IMR-90 (cell line): ENCODE measurements at regions not wholly inside any gene's neighbourhood (a gene's known extent, or its start where the extent isn't known, plus 50 kb on each side); places are given as distances from the start of the nearest gene placed in this dataset.

Experiments used
- ATAC-seq: fragments of 200-7000 bp; cut with Tn5 transposase; 2 replicates; pipeline ENCODE4 v1.9.1; 2020; ENCODE audit warnings: low read depth, mild to moderate bottlenecking, moderate library complexity
- BruUV-seq: library from RNA; stranded (reverse); fragments of 400-500 nt; replicated peaks from 2 replicates; lab custom pipeline; 2021; lab: Mats Ljungman, UMichigan
- CTCF ChIA-PET: fragments of 300-600 bp; formaldehyde crosslinking; extraction: SDS; loops from one replicate; lab custom pipeline; 2021; ENCODE audit warnings: antibody characterized with exemption; lab: Yijun Ruan, JAX
- POLR2A ChIA-PET: fragments of 300-600 bp; sonication (Branson Sonifier 250); formaldehyde crosslinking; loops from one replicate; lab custom pipeline; 2022; ENCODE audit warnings: antibody characterized with exemption; ENCODE audit not compliant: unreplicated experiment; lab: Charles Lee
- DNase-seq: peaks from one replicate; pipeline ENCODE4 v3.0.0; 2013
- H2AFZ ChIP-seq: replicated peaks from 2 replicates; pipeline ENCODE3; 2013; ENCODE audit warnings: low read length, mild to moderate bottlenecking; ENCODE audit not compliant: poor library complexity
- H2AK5ac ChIP-seq: 2 replicates; pipeline ENCODE4 v1.6.1; 2013; ENCODE audit warnings: low read depth, low read length, inconsistent platforms
- H2AK9ac ChIP-seq: replicated peaks from 2 replicates; pipeline ENCODE3; 2013; ENCODE audit warnings: mild to moderate bottlenecking, low read depth, low read length, moderate library complexity; ENCODE audit not compliant: poor library complexity
- H2BK120ac ChIP-seq: 2 replicates; pipeline ENCODE4 v1.6.1; 2013; ENCODE audit warnings: low read depth, low read length, inconsistent platforms
- H2BK15ac ChIP-seq: 3 replicates; pipeline ENCODE4 v1.6.1; 2013; ENCODE audit warnings: low read depth, low read length, inconsistent platforms
- H2BK20ac ChIP-seq: 2 replicates; pipeline ENCODE4 v1.6.1; 2013; ENCODE audit warnings: low read depth, mild to moderate bottlenecking, inconsistent platforms, low read length, moderate library complexity
- H2BK5ac ChIP-seq: 2 replicates; pipeline ENCODE4 v1.6.1; 2013; ENCODE audit warnings: mild to moderate bottlenecking, low read depth, low read length, inconsistent platforms; ENCODE audit not compliant: poor library complexity, severe bottlenecking
- H3K14ac ChIP-seq: replicated peaks from 2 replicates; pipeline ENCODE4 v1.6.1; 2013; ENCODE audit warnings: low read depth, low read length, inconsistent platforms
- H3K18ac ChIP-seq: 2 replicates; pipeline ENCODE4 v1.6.1; 2013; ENCODE audit warnings: low read depth, low read length, control low read depth
- H3K23ac ChIP-seq: 2 replicates; pipeline ENCODE4 v1.6.1; 2013; ENCODE audit warnings: low read depth, low read length, inconsistent platforms
- H3K27ac ChIP-seq: 2 replicates; pipeline ENCODE4 v1.5.1; 2013; ENCODE audit warnings: mild to moderate bottlenecking, control low read depth, low read length; ENCODE audit not compliant: insufficient read depth
- H3K27me3 ChIP-seq: 2 replicates; pipeline ENCODE4 v1.6.1; 2013; ENCODE audit warnings: low read length; ENCODE audit not compliant: control insufficient read depth, insufficient read depth
- H3K36me3 ChIP-seq: 2 replicates; pipeline ENCODE4 v1.6.1; 2013; ENCODE audit warnings: low read length, mixed read lengths; ENCODE audit not compliant: control insufficient read depth, insufficient read depth
- H3K4ac ChIP-seq: 2 replicates; pipeline ENCODE4 v1.6.1; 2013; ENCODE audit warnings: low read depth, low read length, inconsistent platforms
- H3K4me1 ChIP-seq: 2 replicates; pipeline ENCODE4 v1.6.1; 2013; ENCODE audit warnings: low read length, mixed read lengths; ENCODE audit not compliant: control insufficient read depth, insufficient read depth
- H3K4me2 ChIP-seq: 2 replicates; pipeline ENCODE4 v1.6.1; 2013; ENCODE audit warnings: low read depth, mild to moderate bottlenecking, control low read depth, low read length, moderate library complexity
- H3K4me3 ChIP-seq: 2 replicates; pipeline ENCODE4 v1.5.1; 2013; ENCODE audit warnings: low read depth, mild to moderate bottlenecking, control low read depth, low read length, moderate library complexity; ENCODE audit not compliant: insufficient read depth
- H3K56ac ChIP-seq: 2 replicates; pipeline ENCODE4 v1.6.1; 2013; ENCODE audit warnings: low read length, inconsistent platforms; ENCODE audit not compliant: insufficient read depth; ENCODE audit errors: extremely low read depth
- H3K79me1 ChIP-seq, 2 experiments: 2 replicates each; pipeline ENCODE4 v1.6.1; 2013; ENCODE audit warnings: low read length in 2 of 2, inconsistent platforms in 1 of 2, low read depth in 1 of 2
- H3K9ac ChIP-seq: 2 replicates; pipeline ENCODE4 v1.6.1; 2013; ENCODE audit warnings: low read depth, low read length, control low read depth
- H3K9me1 ChIP-seq: 2 replicates; pipeline ENCODE4 v1.6.1; 2013; ENCODE audit warnings: low read length, inconsistent platforms; ENCODE audit not compliant: insufficient read depth
- H3K9me3 ChIP-seq: 2 replicates; pipeline ENCODE4 v1.6.1; 2013; ENCODE audit warnings: low read length; ENCODE audit not compliant: control insufficient read depth, insufficient read depth
- H4K20me1 ChIP-seq: 2 replicates; pipeline ENCODE4 v1.6.1; 2013; ENCODE audit warnings: low read length, inconsistent platforms; ENCODE audit not compliant: insufficient read depth
- H4K5ac ChIP-seq: 2 replicates; pipeline ENCODE4 v1.6.1; 2013; ENCODE audit warnings: mild to moderate bottlenecking, low read depth, low read length, control low read depth
- H4K8ac ChIP-seq, 2 experiments: 2 replicates each; pipeline ENCODE4 v1.6.1; 2013; ENCODE audit warnings: low read depth in 2 of 2, low read length in 2 of 2, control low read depth in 1 of 2, inconsistent platforms in 1 of 2
- H4K91ac ChIP-seq: 2 replicates; pipeline ENCODE4 v1.6.1; 2013; ENCODE audit warnings: low read depth, low read length, inconsistent platforms; ENCODE audit not compliant: insufficient read depth
- BHLHE40 ChIP-seq: fragments of 150-350 bp; IDR thresholded peaks from 2 replicates; pipeline ENCODE4 v1.6.1; 2016; ENCODE audit warnings: mild to moderate bottlenecking, low read depth, low read length
- CEBPB ChIP-seq: IDR thresholded peaks from 2 replicates; pipeline ENCODE4 v1.6.1; 2012; ENCODE audit warnings: low read depth, low read length, improper control_type of control experiment
- CHD1 ChIP-seq: IDR thresholded peaks from 2 replicates; pipeline ENCODE4 v1.6.1; 2012; ENCODE audit warnings: low read depth, low read length, improper control_type of control experiment
- CTCF ChIP-seq: conservative IDR thresholded peaks from 2 replicates; pipeline ENCODE4 v1.5.1; 2012; ENCODE audit warnings: mild to moderate bottlenecking, low read depth, low read length, improper control_type of control experiment
- ELK1 ChIP-seq: fragments of 150-350 bp; IDR thresholded peaks from 2 replicates; pipeline ENCODE4 v1.6.1; 2016; ENCODE audit warnings: low read depth, mild to moderate bottlenecking, low read length, moderate library complexity, borderline replicate concordance
- FOS ChIP-seq: fragments of 150-350 bp; IDR thresholded peaks from 2 replicates; pipeline ENCODE4 v1.6.1; 2016; ENCODE audit warnings: low read depth, low read length
- MAFK ChIP-seq: IDR thresholded peaks from 2 replicates; pipeline ENCODE4 v1.6.1; 2012; ENCODE audit warnings: low read depth, low read length, improper control_type of control experiment
- MAZ ChIP-seq: IDR thresholded peaks from 2 replicates; pipeline ENCODE4 v1.6.1; 2012; ENCODE audit warnings: low read depth, mild to moderate bottlenecking, low read length, improper control_type of control experiment, moderate library complexity, borderline replicate concordance
- MXI1 ChIP-seq: IDR thresholded peaks from 2 replicates; pipeline ENCODE4 v1.6.1; 2012; ENCODE audit warnings: low read depth, mild to moderate bottlenecking, low read length, moderate library complexity, borderline replicate concordance
- NFE2L2 ChIP-seq: fragments of 150-350 bp; IDR thresholded peaks from 2 replicates; pipeline ENCODE4 v1.6.1; 2016; ENCODE audit warnings: low read depth, mild to moderate bottlenecking, low read length
- POLR2A ChIP-seq: IDR thresholded peaks from 2 replicates; pipeline ENCODE4 v1.6.1; 2012; ENCODE audit warnings: mild to moderate bottlenecking, low read depth, low read length
- RAD21 ChIP-seq: IDR thresholded peaks from 2 replicates; pipeline ENCODE4 v1.6.1; 2012; ENCODE audit warnings: low read length, improper control_type of control experiment
- RCOR1 ChIP-seq: IDR thresholded peaks from 2 replicates; pipeline ENCODE4 v1.6.1; 2012; ENCODE audit warnings: mild to moderate bottlenecking, low read length, improper control_type of control experiment; ENCODE audit not compliant: insufficient replicate concordance
- RFX5 ChIP-seq: IDR thresholded peaks from 2 replicates; pipeline ENCODE4 v1.8.0; 2012; ENCODE audit warnings: low read depth, mild to moderate bottlenecking, low read length, moderate library complexity
- SMC3 ChIP-seq: fragments of 150-350 bp; IDR thresholded peaks from 2 replicates; pipeline ENCODE4 v1.6.1; 2016; ENCODE audit warnings: low read depth, mild to moderate bottlenecking, antibody characterized with exemption, low read length, moderate library complexity
- USF2 ChIP-seq: fragments of 150-350 bp; IDR thresholded peaks from 2 replicates; pipeline ENCODE4 v1.6.1; 2017; ENCODE audit warnings: mild to moderate bottlenecking, antibody characterized with exemption, low read length, low read depth
- WGBS, 2 experiments: methylation state at CpG; one replicate each; pipeline versions ENCODE4 v1.1.5 to v1.1.7; 2013; ENCODE audit warnings: missing lambda C conversion rate in 2 of 2; ENCODE audit not compliant: insufficient read length in 1 of 2; ENCODE audit errors: extremely low coverage in 2 of 2; 5-methylcytosine and 5-hydroxymethylcytosine counted together
- dilution Hi-C: fragments of 300-500 bp; cut with HindIII; formaldehyde crosslinking; loops from one replicate; pipeline ENCODE4 v1.14.3; 2018; ENCODE audit warnings: low sequenced_read_pairs; ENCODE audit not compliant: unreplicated experiment
- in situ Hi-C: fragments of 300-500 bp; cut with MboI; formaldehyde crosslinking; loops from 3 replicates; pipeline ENCODE4 v1.14.3; 2019; ENCODE audit warnings: low sequenced_read_pairs, inconsistent platforms, mixed read lengths
- intact Hi-C: fragments of 100-400 bp; cut with micrococcal nuclease; formaldehyde crosslinking; loops from 2 replicates; pipeline ENCODE4 v1.10.0; 2022

- dilution Hi-C loops: no loop called here
- no peak for ATAC-seq
- WGBS, 2 experiments: 23% methylated on average over 4 of the region's 10 CpGs; no CpG with 5 or more reads in 1 of the 2 experiments
Observed at GRCh38 chr10:133026171-133026570, 61.6 kb upstream of the ADGRA1 start.

More at GRCh38 chr10:133026171-133026570, 61.6 kb upstream of the ADGRA1 start:
- intact Hi-C loops (no loop called here), in situ Hi-C loops (no loop called here)
- CTCF ChIA-PET: no interaction called here
- H2BK120ac ChIP-seq: no peak overlapping the region
- H3K4me2 ChIP-seq: no peak overlapping the region
- no peaks in the 10 kb centered on the region for H3K36me3 ChIP-seq
- POLR2A ChIA-PET: no interaction called here
- TF ChIP-seq NFE2L2: no peak
- TF ChIP-seq CTCF: no peak
- TF ChIP-seq SMC3: no peak
- no peak for TF ChIP-seq CEBPB
- TF ChIP-seq MAZ: no peak
- no peak for TF ChIP-seq USF2
- no peak for TF ChIP-seq MAFK
- TF ChIP-seq FOS: no peak
- no peak for TF ChIP-seq RFX5
- TF ChIP-seq MXI1: no peak
- TF ChIP-seq ELK1: no peak
- TF ChIP-seq POLR2A: no peak
- no peak for TF ChIP-seq BHLHE40
- TF ChIP-seq CHD1: no peak
- no peak for TF ChIP-seq RAD21
- TF ChIP-seq RCOR1: no peak
- H3K4ac ChIP-seq: no peak overlapping the region
- H2AK9ac ChIP-seq: no peak overlapping the region
- peaks cover 6% of the 10 kb centered on the region; the same call in 1 of the 2 replicates for H3K27me3 ChIP-seq
- no peak for DNase-seq
- no peak overlapping the region for H3K14ac ChIP-seq
- H3K18ac ChIP-seq: no peak overlapping the region
- no peak overlapping the region for H2AK5ac ChIP-seq
- H3K4me3 ChIP-seq: no peak overlapping the region
- no peak overlapping the region for H2BK5ac ChIP-seq
- H3K9ac ChIP-seq: no peak overlapping the region
- H4K91ac ChIP-seq: no peak overlapping the region
- no peak overlapping the region for H2BK20ac ChIP-seq
- H2AFZ ChIP-seq: no peak overlapping the region
- no peaks in the 10 kb centered on the region for H3K9me1 ChIP-seq
- no peaks in the 10 kb centered on the region for H3K4me1 ChIP-seq
- H3K79me1 ChIP-seq: no peaks in the 10 kb centered on the region
- H2BK15ac ChIP-seq: no peak overlapping the region
- H4K20me1 ChIP-seq: no peaks in the 10 kb centered on the region
- no peak overlapping the region for H3K27ac ChIP-seq
- H3K23ac ChIP-seq: no peak overlapping the region
- H3K9me3 ChIP-seq: 0 out of 2 replicates have a peak, but pooled peaks cover 2% of the 10 kb centered on the region
- no TSS peak for BruUV-seq
- H4K5ac ChIP-seq: no peak overlapping the region
- H4K8ac ChIP-seq: no peak overlapping the region
- H3K56ac ChIP-seq: no peak overlapping the region
